ENCODE measurements at regions not wholly inside any gene's neighbourhood (a gene's known extent, or its start where the extent isn't known, plus 50 kb on each side); places are given as distances from the start of the nearest gene placed in this dataset.
"Not testable (repeated sequence)": the region's sequence is repeated elsewhere in the genome, so short reads cannot be mapped to it uniquely, and the experiment has no call there.

GRCh38 chr14:19088632-19089031 lies 121.4 kb downstream of the POTEM start:
- TF ChIP-seq POLR2A (IDR thresholded peaks at IDR 0.05; ENCODE audit: control extremely low read depth in 1 of 2, low read depth in 2 of 2, low read length in 2 of 2); POLR2AphosphoS5 (IDR thresholded peaks at IDR 0.05; ENCODE audit: low read depth, low read length); RFX5 (IDR thresholded peaks at IDR 0.05; ENCODE audit: borderline replicate concordance, low read depth, low read length); FOSL1 (IDR thresholded peaks at IDR 0.05; ENCODE audit: insufficient read depth, low read depth, low read length); RNF2 (IDR thresholded peaks at IDR 0.05; ENCODE audit: borderline replicate concordance, low read depth, low read length, missing control alignments, poor library complexity, severe bottlenecking): not testable (repeated sequence)
- TF ChIP-seq, protein P1, sequence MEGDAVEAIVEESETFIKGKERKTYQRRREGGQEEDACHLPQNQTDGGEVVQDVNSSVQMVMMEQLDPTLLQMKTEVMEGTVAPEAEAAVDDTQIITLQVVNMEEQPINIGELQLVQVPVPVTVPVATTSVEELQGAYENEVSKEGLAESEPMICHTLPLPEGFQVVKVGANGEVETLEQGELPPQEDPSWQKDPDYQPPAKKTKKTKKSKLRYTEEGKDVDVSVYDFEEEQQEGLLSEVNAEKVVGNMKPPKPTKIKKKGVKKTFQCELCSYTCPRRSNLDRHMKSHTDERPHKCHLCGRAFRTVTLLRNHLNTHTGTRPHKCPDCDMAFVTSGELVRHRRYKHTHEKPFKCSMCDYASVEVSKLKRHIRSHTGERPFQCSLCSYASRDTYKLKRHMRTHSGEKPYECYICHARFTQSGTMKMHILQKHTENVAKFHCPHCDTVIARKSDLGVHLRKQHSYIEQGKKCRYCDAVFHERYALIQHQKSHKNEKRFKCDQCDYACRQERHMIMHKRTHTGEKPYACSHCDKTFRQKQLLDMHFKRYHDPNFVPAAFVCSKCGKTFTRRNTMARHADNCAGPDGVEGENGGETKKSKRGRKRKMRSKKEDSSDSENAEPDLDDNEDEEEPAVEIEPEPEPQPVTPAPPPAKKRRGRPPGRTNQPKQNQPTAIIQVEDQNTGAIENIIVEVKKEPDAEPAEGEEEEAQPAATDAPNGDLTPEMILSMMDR (IDR thresholded peaks at IDR 0.05; ENCODE audit: control extremely low read depth in 1 of 3, insufficient read depth in 1 of 3, low read depth in 1 of 3, low read length in 3 of 3): not testable (repeated sequence)
